Right lobe of liver (tissue), 6 donors: ENCODE measurements at regions not wholly inside any gene's neighbourhood (a gene's known extent, or its start where the extent isn't known, plus 50 kb on each side); places are given as distances from the start of the nearest gene placed in this dataset.

Experiments
- ATAC-seq, 4 donors: fragments of 200-7000 bp; cut with Tn5 transposase; one replicate each; pipeline ENCODE4 v1.9.1; 2020; ENCODE audit warnings: mild to moderate bottlenecking in 4 of 4, moderate library complexity in 4 of 4
- DNase-seq, 3 donors: peaks; one replicate each; pipeline ENCODE4 v3.0.0-alpha.2; 2020
- H3K27ac ChIP-seq, 3 donors: fragments of 200-600 bp; one replicate each; pipeline ENCODE4 v1.8.0; 2022
- H3K27me3 ChIP-seq, 2 donors: fragments of 200-600 bp; one replicate each; pipeline ENCODE4 v1.8.0; 2022
- H3K36me3 ChIP-seq, 4 donors: fragments of 200-600 bp; sonication (generic) in 1 of 4; one replicate each; pipeline versions ENCODE4 v1.5.1 to v1.8.0; 2017 to 2022; ENCODE audit warnings: control low read depth in 1 of 4
- H3K4me1 ChIP-seq, 4 donors: fragments of 200-600 bp; sonication (generic) in 1 of 4; one replicate each; pipeline versions ENCODE4 v1.5.1 to v1.8.0; 2017 to 2022; ENCODE audit warnings: control low read depth in 1 of 4
- H3K4me3 ChIP-seq, 3 donors: fragments of 200-600 bp; one replicate each; pipeline ENCODE4 v1.8.0; 2022
- H3K9me3 ChIP-seq, 4 donors: fragments of 200-600 bp; sonication (generic) in 1 of 4; one replicate each; pipeline versions ENCODE4 v1.5.1 to v1.8.0; 2017 to 2022; ENCODE audit warnings: control low read depth in 1 of 4
- CTCF ChIP-seq, 4 donors: fragments of 200-600 bp in 3 of 4; fragments of 450-650 bp in 1 of 4; IDR thresholded peaks; one replicate each; pipeline versions ENCODE4 v1.5.1 to v1.8.0; 2016 to 2022; ENCODE audit warnings: antibody characterized with exemption in 4 of 4, mild to moderate bottlenecking in 2 of 4
- POLR2A ChIP-seq: fragments of 450-650 bp; IDR thresholded peaks from one replicate; pipeline ENCODE4 v1.6.1; 2017; ENCODE audit warnings: antibody characterized with exemption, mild to moderate bottlenecking
- WGBS: methylation state at CpG from one replicate; pipeline ENCODE4 v1.1.6; 2018; ENCODE audit warnings: low coverage, low lambda C conversion rate; ENCODE audit not compliant: insufficient coverage; ENCODE audit errors: missing lambda C conversion rate; 5-methylcytosine and 5-hydroxymethylcytosine counted together
- intact Hi-C, 2 donors: fragments of 100-400 bp; cut with DNase I; formaldehyde crosslinking; loops; one replicate each; pipeline versions ENCODE4 v1.11.2 to v1.14.1; 2022
- donor health status: DM: no; HTN: yes; CAD: no.
- donor health status: DM: no; HTN: no; CAD: no.
- donor health status: DM: no; HTN: no; CAD: no.
- donor health status: DM: no; HTN: yes; CAD: no.
- donor health status: DM: no; HTN: yes; CAD: no.

GRCh38 chr11:80748207-80748925, 1307.5 kb upstream of the TENM4 start:
- no peak for TF ChIP-seq CTCF (IDR thresholded peaks at IDR 0.05)
- TF ChIP-seq POLR2A = no peak
- intact Hi-C loops = no loop called here

DNA sequence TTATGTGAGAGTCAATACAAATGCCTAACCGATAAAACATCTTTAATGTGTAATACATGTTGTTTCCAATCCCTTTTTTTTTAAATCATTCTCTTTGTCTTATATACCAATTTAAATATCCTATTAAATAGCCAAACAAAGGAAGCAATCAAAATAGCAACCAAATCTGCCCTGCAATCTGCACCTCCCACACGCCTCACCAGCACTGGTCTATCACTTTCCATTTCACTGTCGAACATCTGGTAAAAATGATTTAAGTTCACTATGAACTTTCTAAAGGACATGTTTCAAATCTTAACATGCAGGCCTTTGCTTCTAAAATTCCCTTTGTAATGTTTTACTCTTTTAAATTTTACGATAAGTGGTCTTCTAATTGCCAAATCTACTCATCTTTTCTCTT, 1305.5 kb upstream of the TENM4 start:
- H3K9me3 ChIP-seq = no peaks in the 10 kb centered on the region
- no peak for TF ChIP-seq CTCF (IDR thresholded peaks at IDR 0.05)
- TF ChIP-seq POLR2A = no peak
- DNase-seq (no peak), ATAC-seq (no peak)
- no peaks in the 10 kb centered on the region for H3K36me3 ChIP-seq
- no peak overlapping the region for H3K27ac ChIP-seq
- H3K4me3 ChIP-seq = no peak overlapping the region
- WGBS = 61% methylated on average over 4 of the region's 4 CpGs
- intact Hi-C loops = no loop called here
- H3K4me1 ChIP-seq = no peaks in the 10 kb centered on the region
- H3K27me3 ChIP-seq = no peaks in the 10 kb centered on the region

More at GRCh38 chr11:80748207-80748925, 1307.5 kb upstream of the TENM4 start:
- Histone ChIP-seq H3K27ac (no peak overlapping the region), H3K27me3 (no peaks in the 10 kb centered on the region), H3K9me3 (no peaks in the 10 kb centered on the region), H3K4me1 (no peaks in the 10 kb centered on the region), H3K4me3 (no peak overlapping the region), H3K36me3 (no peaks in the 10 kb centered on the region)
- 56% methylated on average over 3 of the region's 3 CpGs for WGBS
- ATAC-seq = no peak
- no peak for DNase-seq

- ATAC-seq (no peak), DNase-seq (no peak)
- Histone ChIP-seq H3K27me3 (no peaks in the 10 kb centered on the region), H3K9me3 (no peaks in the 10 kb centered on the region), H3K4me3 (no peak overlapping the region), H3K27ac (no peak overlapping the region), H3K4me1 (no peaks in the 10 kb centered on the region), H3K36me3 (no peaks in the 10 kb centered on the region)
- intact Hi-C loops = no loop called here
- 69% methylated on average over 4 of the region's 4 CpGs for WGBS
- TF ChIP-seq CTCF (IDR thresholded peaks at IDR 0.05) = no peak
- no peak for TF ChIP-seq POLR2A
These were observed 1304.6 kb upstream of the TENM4 start for GRCh38 chr11:80745416-80745815.

DNA sequence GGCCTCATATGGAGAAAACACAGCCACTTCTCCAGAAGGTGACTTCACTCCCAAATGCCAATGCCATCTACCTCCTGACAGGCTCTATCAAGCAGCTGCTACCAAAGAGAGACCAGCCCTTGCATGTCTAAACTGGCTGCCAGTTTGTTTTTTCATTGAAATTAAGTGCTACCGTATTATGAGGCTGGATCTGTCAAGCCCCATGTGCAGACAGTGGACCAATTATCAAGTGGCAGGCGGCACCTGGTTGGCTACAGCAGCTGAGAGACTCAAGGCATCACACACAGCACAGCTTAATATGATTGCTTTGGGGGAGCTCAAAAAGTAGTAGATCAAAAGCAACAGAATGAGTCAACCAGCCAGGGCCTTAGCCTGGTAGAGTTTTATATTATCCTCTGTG, 1293.0 kb upstream of the TENM4 start:
- no peak overlapping the region for H3K4me3 ChIP-seq
- no peaks in the 10 kb centered on the region for H3K9me3 ChIP-seq
- H3K27ac ChIP-seq = no peak overlapping the region
- H3K36me3 ChIP-seq = no peaks in the 10 kb centered on the region
- ATAC-seq (no peak), DNase-seq (no peak)
- H3K4me1 ChIP-seq = no peaks in the 10 kb centered on the region
- TF ChIP-seq CTCF (IDR thresholded peaks at IDR 0.05) (no peak), POLR2A (no peak)
- H3K27me3 ChIP-seq = no peaks in the 10 kb centered on the region
- intact Hi-C loops = no loop called here
- 65% methylated on average over 2 of the region's 2 CpGs for WGBS
